HCT116 (cell line): ENCODE measurements at regions not wholly inside any gene's neighbourhood (a gene's known extent, or its start where the extent isn't known, plus 50 kb on each side); places are given as distances from the start of the nearest gene placed in this dataset.

Source experiments
- ATAC-seq: fragments of 200-7000 bp; cut with Tn5 transposase; 2 replicates; pipeline ENCODE4 v1.9.1; 2020; ENCODE audit warnings: mild to moderate bottlenecking, moderate library complexity
- BruUV-seq: library from RNA; stranded (reverse); fragments of 400-500 nt; replicated peaks from 2 replicates; lab custom pipeline; 2021; lab: Mats Ljungman, UMichigan
- CTCF ChIA-PET: fragments of 300-600 bp; sonication (Branson Sonifier 250); formaldehyde crosslinking; loops from one replicate; lab custom pipeline; 2021; ENCODE audit warnings: antibody characterized with exemption; lab: Charles Lee
- POLR2A ChIA-PET: fragments of 300-600, 350-600 bp; sonication (Branson Sonifier 250); formaldehyde crosslinking; loops from one replicate; lab custom pipeline; 2021; ENCODE audit warnings: antibody characterized with exemption; lab: Charles Lee
- RAD21 ChIA-PET, 2 experiments: fragments of 300-600 bp; sonication (Branson Sonifier 250); formaldehyde crosslinking; loops; one replicate each; lab custom pipeline; 2023; ENCODE audit warnings: low total read pairs in 2 of 2; ENCODE audit not compliant: uncharacterized antibody in 2 of 2, unreplicated experiment in 2 of 2, low non-redundant PET in 1 of 2; lab: Charles Lee
- DNase-seq: peaks from one replicate; pipeline ENCODE4 v3.0.0-alpha.2; 2010; ENCODE audit warnings: low read depth, low spot score
- H2AFZ ChIP-seq: fragments of 200-600 bp; shearing (Covaris generic), sonication (generic); 2 replicates; pipeline ENCODE4 v1.6.1; 2017; ENCODE audit warnings: low read depth, mixed run types, mixed read lengths, antibody characterized with exemption, low read length; ENCODE audit not compliant: poor library complexity, severe bottlenecking
- H3K27ac ChIP-seq: 2 replicates; pipeline ENCODE4 v1.5.1; 2012; ENCODE audit warnings: low read depth, low read length
- H3K27me3 ChIP-seq: fragments of 200-600 bp; sonication (generic); 2 replicates; pipeline ENCODE4 v1.6.1; 2016; ENCODE audit warnings: mixed run types, low read length, mixed read lengths; ENCODE audit not compliant: insufficient read depth
- H3K36me3 ChIP-seq, 2 experiments: fragments of 200-500 bp in 1 of 2; fragments of 200-600 bp in 1 of 2; sonication (Bioruptor generic) in 1 of 2; sonication (generic) in 1 of 2; 2 replicates each; pipeline versions ENCODE4 v1.5.1 to v1.6.1; 2014 to 2016; ENCODE audit warnings: low read length in 2 of 2, inconsistent platforms in 1 of 2, mixed read lengths in 1 of 2, mixed run types in 1 of 2; ENCODE audit not compliant: insufficient read depth in 2 of 2, control insufficient read depth in 1 of 2
- H3K4me1 ChIP-seq, 2 experiments: fragments of 200-600 bp in 1 of 2; sonication (generic) in 1 of 2; 2 replicates each; pipeline versions ENCODE4 v1.5.1 to v1.6.1; 2012 to 2017; ENCODE audit warnings: low read length in 2 of 2, inconsistent platforms in 1 of 2, mild to moderate bottlenecking in 1 of 2, mixed read lengths in 1 of 2, mixed run types in 1 of 2, moderate library complexity in 1 of 2; ENCODE audit not compliant: insufficient read depth in 2 of 2, control insufficient read depth in 1 of 2
- H3K4me2 ChIP-seq: fragments of 200-600 bp; sonication (generic); 2 replicates; pipeline ENCODE4 v1.6.1; 2017; ENCODE audit warnings: mixed run types, low read length, mixed read lengths
- H3K4me3 ChIP-seq, 2 experiments: fragments of 200-600 bp in 1 of 2; sonication (generic) in 1 of 2; replicated peaks in 1 of 2; 2 replicates each; pipeline ENCODE4 v1.5.1; 2011 to 2016; ENCODE audit warnings: low read length in 2 of 2, control low read depth in 1 of 2, low read depth in 1 of 2, mild to moderate bottlenecking in 1 of 2, mixed read lengths in 1 of 2, mixed run types in 1 of 2
- H3K79me2 ChIP-seq: fragments of 200-600 bp; sonication (generic); 2 replicates; pipeline ENCODE4 v1.6.1; 2017; ENCODE audit warnings: mild to moderate bottlenecking, mixed run types, low read length, moderate library complexity, mixed read lengths; ENCODE audit not compliant: insufficient read depth
- H3K9ac ChIP-seq: fragments of 200-600 bp; sonication (generic); 2 replicates; pipeline ENCODE4 v1.6.1; 2016; ENCODE audit warnings: low read length, mixed read lengths
- H3K9me2 ChIP-seq: fragments of 200-600 bp; sonication (generic), shearing (Covaris generic); 2 replicates; pipeline ENCODE4 v1.6.1; 2017; ENCODE audit warnings: mixed run types, mild to moderate bottlenecking, moderate library complexity; ENCODE audit not compliant: insufficient read depth
- H3K9me3 ChIP-seq, 2 experiments: fragments of 200-500 bp in 1 of 2; fragments of 200-600 bp in 1 of 2; sonication (Bioruptor generic) in 1 of 2; sonication (generic) in 1 of 2; 2 replicates each; pipeline ENCODE4 v1.6.1; 2014 to 2017; ENCODE audit warnings: low read length in 2 of 2, mixed read lengths in 2 of 2, inconsistent platforms in 1 of 2, low read depth in 1 of 2, mild to moderate bottlenecking in 1 of 2, mixed run types in 1 of 2, moderate library complexity in 1 of 2; ENCODE audit not compliant: control insufficient read depth in 1 of 2, insufficient read depth in 1 of 2
- H4K20me1 ChIP-seq: fragments of 200-600 bp; sonication (generic), shearing (Covaris generic); 2 replicates; pipeline ENCODE4 v1.6.1; 2017; ENCODE audit warnings: mixed run types, mild to moderate bottlenecking, moderate library complexity; ENCODE audit not compliant: insufficient read depth
- CEBPB ChIP-seq: IDR thresholded peaks from 2 replicates; pipeline ENCODE4 v1.6.1; 2012; ENCODE audit warnings: low read depth
- EZH2 ChIP-seq: fragments of 200-600 bp; sonication (generic); IDR thresholded peaks from 2 replicates; pipeline ENCODE4 v1.6.1; 2017; ENCODE audit warnings: antibody characterized with exemption, mixed run types
- FOSL1 ChIP-seq: IDR thresholded peaks from 2 replicates; pipeline ENCODE4 v1.6.1; 2012; ENCODE audit warnings: low read depth
- JUND ChIP-seq: IDR thresholded peaks from 2 replicates; pipeline ENCODE4 v1.6.1; 2012
- RAD21 ChIP-seq: IDR thresholded peaks from 2 replicates; pipeline ENCODE4 v1.6.1; 2012; ENCODE audit warnings: low read depth, mild to moderate bottlenecking
- REST ChIP-seq: IDR thresholded peaks from 2 replicates; pipeline ENCODE4 v1.6.1; 2012; ENCODE audit warnings: low read depth
- SP1 ChIP-seq: IDR thresholded peaks from 2 replicates; pipeline ENCODE4 v1.6.1; 2012; ENCODE audit warnings: low read depth
- SRF ChIP-seq: IDR thresholded peaks from 2 replicates; pipeline ENCODE4 v1.6.1; 2012; ENCODE audit warnings: low read depth
- TCF7L2 ChIP-seq: IDR thresholded peaks from 2 replicates; pipeline ENCODE4 v1.7.0; 2011; ENCODE audit warnings: borderline replicate concordance, inconsistent platforms; ENCODE audit not compliant: insufficient read depth, insufficient read length; ENCODE audit errors: extremely low read depth
- YY1 ChIP-seq: IDR thresholded peaks from 2 replicates; pipeline ENCODE4 v1.6.1; 2011; ENCODE audit warnings: low read length, low read depth, moderate library complexity, mild to moderate bottlenecking; ENCODE audit not compliant: insufficient replicate concordance; ENCODE audit errors: extremely low read depth
- ZNF274 ChIP-seq: fragments of 200-500 bp; sonication (Bioruptor generic); IDR thresholded peaks from 2 replicates; pipeline ENCODE4 v1.6.1; 2014; ENCODE audit warnings: mild to moderate bottlenecking, low read depth, low read length, inconsistent platforms
- intact Hi-C: fragments of 100-400 bp; cut with micrococcal nuclease; formaldehyde crosslinking; loops from 2 replicates; pipeline ENCODE4 v1.10.0; 2022

GRCh38 chr5:19258686-19259085 is 729.3 kb downstream of the CDH18 start:
- Histone ChIP-seq H3K9ac (no peak overlapping the region), H3K4me1 (no peaks in the 10 kb centered on the region), H4K20me1 (no peaks in the 10 kb centered on the region; the same call in 1 of the 2 replicates), H3K27me3 (no peaks in the 10 kb centered on the region), H3K9me2 (no peaks in the 10 kb centered on the region), H2AFZ (no peak overlapping the region), H3K27ac (no peak overlapping the region), H3K4me3 (no peak overlapping the region), H3K79me2 (no peaks in the 10 kb centered on the region), H3K36me3 (no peaks in the 10 kb centered on the region), H3K9me3 (peaks cover 16 to 32% of the 10 kb centered on the region in 2 experiments; a peak in 3 of 4 replicates), H3K4me2 (no peak overlapping the region)
- ChIA-PET RAD21 (no interaction called here), POLR2A (no interaction called here), CTCF (no interaction called here)
- no peak for ATAC-seq
- no TSS peak for BruUV-seq
- intact Hi-C loops = no loop called here
- TF ChIP-seq FOSL1 (no peak), ZNF274 (no peak), CEBPB (no peak), YY1 (no peak), REST (no peak), EZH2 (no peak), SP1 (no peak), RAD21 (no peak), JUND (no peak), TCF7L2 (no peak), SRF (no peak)
- no peak for DNase-seq
